GM10248 (cell line): ENCODE measurements at regions not wholly inside any gene's neighbourhood (a gene's known extent, or its start where the extent isn't known, plus 50 kb on each side); places are given as distances from the start of the nearest gene placed in this dataset.
"Not testable (repeated sequence)": the region's sequence is repeated elsewhere in the genome, so short reads cannot be mapped to it uniquely, and the experiment has no call there.

Source experiments
- CTCF ChIA-PET: fragments of 300-600 bp; sonication (Branson Sonifier 250); formaldehyde crosslinking; extraction: SDS; loops from one replicate; lab custom pipeline; 2021; ENCODE audit warnings: antibody characterized with exemption; lab: Yijun Ruan, JAX
- POLR2A ChIA-PET: fragments of 350-650 bp; sonication (Branson Sonifier 250); formaldehyde crosslinking; extraction: SDS; loops from one replicate; lab custom pipeline; 2020; ENCODE audit warnings: antibody characterized with exemption; lab: Yijun Ruan, JAX
- DNase-seq: peaks from one replicate; pipeline ENCODE4 v3.0.0; 2012; ENCODE audit errors: extremely low spot score

GRCh38 chr1:120981489-120982094, 92.0 kb downstream of the PPIAL4A start:
- POLR2A ChIA-PET, CTCF ChIA-PET, DNase-seq: not testable (repeated sequence)

DNA sequence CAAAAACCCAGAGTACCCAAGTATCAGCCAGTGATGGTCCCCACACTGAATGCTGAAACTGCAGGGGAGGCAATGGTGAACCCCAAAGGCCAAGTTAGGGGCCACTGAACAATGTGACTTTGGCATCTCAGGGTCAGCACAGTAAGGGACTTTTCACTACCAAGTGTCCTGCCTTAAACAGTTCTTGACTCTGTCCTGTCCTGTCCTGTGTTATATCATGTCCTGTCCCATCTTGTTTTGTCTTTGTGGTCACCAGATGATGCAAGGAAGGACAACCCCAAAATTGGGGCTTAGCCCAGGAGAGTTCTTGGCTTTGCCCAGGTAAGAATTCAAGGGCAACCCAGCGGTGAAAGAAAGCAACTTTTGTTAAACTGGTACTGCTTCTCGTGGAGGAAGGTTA, 105.0 kb downstream of the PPIAL4A start:
- DNase-seq, CTCF ChIA-PET, POLR2A ChIA-PET: not testable (repeated sequence)

DNA sequence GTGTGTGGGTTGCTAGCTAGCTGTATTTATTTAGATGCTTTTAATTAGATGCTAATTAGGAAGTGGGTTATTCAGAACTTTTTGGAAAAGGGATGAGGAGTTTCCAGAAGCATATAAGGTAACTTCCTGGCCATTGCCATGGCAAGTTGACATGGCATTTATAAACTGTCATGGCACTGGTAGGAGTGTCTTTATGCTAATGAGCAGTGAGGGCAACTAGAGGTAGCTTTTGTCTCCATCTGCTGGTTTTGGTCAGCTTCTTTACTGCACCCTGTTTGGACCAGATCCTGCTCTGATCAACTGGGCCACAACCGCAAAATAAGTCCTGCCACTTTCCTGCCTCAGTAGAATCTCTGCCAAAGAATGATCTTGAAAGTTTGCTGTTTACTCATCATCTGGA, 105.5 kb downstream of the PPIAL4A start:
- POLR2A ChIA-PET, CTCF ChIA-PET, DNase-seq: not testable (repeated sequence)

DNA sequence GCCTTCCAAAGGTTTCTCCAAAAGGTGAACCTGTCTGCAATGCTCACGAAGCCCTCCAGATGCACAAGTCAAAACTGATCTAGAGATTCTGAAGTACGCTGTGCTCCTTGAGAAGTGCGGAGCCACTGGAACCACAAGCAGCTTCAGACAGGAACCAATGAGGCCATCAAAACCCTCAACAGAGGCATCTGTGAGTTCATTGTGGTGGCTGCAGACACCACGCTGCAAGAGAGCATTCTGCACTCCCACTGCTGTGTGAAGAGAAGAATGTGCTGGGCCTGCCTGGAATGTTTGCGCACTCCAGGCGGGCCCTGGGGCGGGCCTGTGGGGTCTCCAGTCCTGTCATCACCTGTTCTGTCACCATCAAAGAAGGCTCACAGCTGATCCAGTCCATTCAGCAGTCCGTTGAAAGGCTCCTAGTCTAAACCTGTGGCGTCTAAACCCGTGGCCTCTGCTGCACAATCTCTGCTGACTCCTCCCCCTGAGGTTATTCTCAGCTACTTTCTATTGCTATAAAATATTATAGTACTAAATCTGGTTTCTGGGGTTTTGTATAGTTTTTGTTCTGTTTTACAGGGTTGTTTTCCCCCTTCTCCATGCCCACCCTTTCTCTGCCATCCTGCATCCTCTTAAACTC, 111.6 kb downstream of the PPIAL4A start:
- DNase-seq, CTCF ChIA-PET, POLR2A ChIA-PET: not testable (repeated sequence)

DNA sequence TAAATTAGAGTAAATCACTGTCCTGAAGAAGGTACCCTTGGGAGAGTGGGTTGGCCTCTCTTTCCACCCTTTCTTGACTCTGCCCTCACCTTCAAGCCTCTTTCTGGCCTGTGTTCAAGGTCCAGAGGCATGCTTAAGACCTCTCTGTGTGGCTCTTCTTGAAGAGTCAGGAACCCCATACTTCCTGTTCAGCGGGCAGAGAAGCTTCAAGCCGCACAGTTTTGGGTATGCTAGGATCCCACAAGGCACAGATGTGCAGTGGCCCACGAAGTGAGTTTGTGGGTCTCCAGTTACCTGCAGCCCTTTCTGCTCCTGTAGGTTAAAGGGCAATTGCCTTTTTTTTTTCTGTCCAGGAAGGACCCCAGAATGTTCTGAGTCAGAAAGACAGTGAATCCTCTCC, 113.7 kb downstream of the PPIAL4A start:
- DNase-seq, POLR2A ChIA-PET, CTCF ChIA-PET: not testable (repeated sequence)

GRCh38 chr1:121006826-121007225, 117.3 kb downstream of the PPIAL4A start:
- POLR2A ChIA-PET, CTCF ChIA-PET, DNase-seq: not testable (repeated sequence)

DNA sequence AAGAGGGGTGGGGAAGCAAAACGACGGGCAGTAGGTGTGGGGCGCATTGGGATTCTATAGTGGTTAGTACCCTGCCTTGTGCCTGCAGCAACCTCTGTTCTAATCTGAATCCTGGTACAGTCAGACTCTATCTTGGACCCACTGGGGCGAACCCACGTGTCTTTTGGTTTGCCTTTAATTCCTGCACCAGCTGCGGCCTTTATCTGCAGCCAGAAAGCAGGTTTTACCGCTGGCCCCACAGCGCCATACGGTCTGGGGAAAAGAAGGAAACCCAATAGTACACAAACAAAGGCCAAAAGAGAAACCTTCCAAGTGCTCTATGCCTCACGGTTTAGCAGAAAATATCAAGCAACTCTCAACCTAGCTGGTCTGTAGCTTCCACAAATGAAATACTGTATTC, 118.2 kb downstream of the PPIAL4A start:
- CTCF ChIA-PET, POLR2A ChIA-PET, DNase-seq: not testable (repeated sequence)

DNA sequence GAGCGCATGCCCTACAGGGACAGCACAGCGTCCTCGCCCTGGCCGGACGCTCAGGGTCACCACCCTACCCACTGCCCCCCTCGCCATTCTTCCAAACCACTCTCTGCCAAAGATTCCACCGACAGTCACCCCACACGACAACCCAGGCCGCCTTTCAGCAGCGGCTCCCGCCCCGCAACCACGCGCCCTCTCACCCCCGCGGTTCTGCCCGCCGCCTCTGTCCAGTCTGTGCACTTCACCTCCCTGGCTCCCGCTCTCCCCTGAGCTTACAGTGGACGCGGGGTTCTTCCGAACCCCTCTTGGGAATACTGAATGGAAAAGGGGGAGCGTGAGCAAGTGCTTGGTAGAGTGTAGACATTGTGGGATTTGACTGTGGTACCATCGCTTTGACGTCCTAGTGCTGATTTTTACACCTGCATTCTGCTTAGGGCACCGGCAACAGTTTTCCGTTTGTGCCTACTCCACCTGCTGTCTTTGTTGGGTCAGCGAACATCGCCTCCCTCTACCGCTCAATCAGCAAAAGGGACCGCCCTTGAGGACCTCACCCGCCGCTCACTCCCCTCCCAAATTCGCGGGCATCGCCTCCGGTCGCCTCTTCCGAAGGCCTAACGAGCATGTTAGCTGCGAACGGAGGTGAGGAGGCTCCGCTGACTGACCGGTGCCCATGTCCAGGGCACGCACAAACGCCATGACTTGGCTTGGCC, 119.1 kb downstream of the PPIAL4A start:
- CTCF ChIA-PET, DNase-seq, POLR2A ChIA-PET: not testable (repeated sequence)

DNA sequence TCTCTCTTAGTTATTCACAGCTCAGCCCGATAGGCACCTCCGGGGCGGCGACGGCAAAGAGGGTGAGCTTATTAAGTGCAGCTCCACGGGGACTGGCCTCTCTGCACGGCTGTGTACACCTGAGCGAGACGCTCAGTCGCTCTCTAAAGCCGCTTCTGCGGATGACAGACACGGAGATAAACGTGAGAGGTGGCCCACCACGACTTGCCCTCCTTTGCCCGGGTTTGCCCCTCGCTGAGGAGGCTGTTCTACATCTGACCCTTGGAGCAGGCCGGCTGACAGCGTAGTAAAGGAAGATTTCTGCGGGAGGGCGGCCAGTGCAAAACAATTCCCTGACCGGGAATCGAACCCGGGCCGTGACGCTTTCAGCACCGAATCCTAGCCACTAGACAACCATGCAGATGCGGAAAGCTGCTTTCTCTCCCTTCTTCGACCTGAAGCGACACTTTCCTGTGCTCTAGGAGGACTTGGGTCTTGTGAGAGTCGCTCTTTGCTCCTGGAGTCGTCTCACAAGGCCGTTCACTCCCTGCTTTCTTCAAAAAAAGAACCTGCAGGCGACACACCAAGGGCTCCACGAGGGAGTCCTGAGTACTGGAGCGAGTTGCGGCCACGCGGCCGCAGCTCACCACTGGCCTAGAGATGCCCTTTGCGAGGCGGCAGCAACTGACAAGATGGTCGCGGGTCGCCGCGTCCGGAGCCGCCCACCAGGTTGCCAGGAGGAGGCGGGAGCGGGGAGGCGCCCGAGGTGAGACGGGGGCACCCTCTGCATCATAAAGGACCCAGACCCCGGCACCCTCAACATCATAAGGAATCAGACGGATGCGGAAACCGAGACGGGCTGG, 119.9 kb downstream of the PPIAL4A start:
- POLR2A ChIA-PET, CTCF ChIA-PET: not testable (repeated sequence)
- peak; percentile 8 for DNase-seq

DNA sequence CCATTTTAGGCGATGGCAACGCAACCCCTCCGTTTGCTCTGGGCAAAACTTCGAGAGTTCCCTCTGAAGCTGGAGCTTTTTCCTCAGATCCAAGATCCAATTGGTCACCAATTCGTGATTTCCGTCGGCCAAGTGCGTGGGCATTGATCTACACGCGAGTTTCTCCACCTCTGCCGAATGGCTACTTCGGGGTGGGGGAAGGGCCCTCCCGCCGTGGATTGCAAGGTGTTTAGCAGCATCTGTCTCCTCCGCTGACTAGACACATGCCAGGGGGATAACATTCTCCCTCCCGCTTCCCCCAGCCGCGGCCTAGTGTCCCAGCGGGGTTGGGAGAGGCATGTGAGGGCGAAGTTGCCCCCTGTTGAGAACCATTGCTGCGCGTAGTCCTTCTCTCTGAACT, 120.6 kb downstream of the PPIAL4A start:
- POLR2A ChIA-PET, DNase-seq, CTCF ChIA-PET: not testable (repeated sequence)

GRCh38 chr1:121013181-121013580, 123.6 kb downstream of the PPIAL4A start:
- CTCF ChIA-PET, POLR2A ChIA-PET, DNase-seq: not testable (repeated sequence)

- DNase-seq, CTCF ChIA-PET, POLR2A ChIA-PET: not testable (repeated sequence)
Measured at GRCh38 chr1:121016182-121017028, 126.8 kb downstream of the PPIAL4A start.

DNA sequence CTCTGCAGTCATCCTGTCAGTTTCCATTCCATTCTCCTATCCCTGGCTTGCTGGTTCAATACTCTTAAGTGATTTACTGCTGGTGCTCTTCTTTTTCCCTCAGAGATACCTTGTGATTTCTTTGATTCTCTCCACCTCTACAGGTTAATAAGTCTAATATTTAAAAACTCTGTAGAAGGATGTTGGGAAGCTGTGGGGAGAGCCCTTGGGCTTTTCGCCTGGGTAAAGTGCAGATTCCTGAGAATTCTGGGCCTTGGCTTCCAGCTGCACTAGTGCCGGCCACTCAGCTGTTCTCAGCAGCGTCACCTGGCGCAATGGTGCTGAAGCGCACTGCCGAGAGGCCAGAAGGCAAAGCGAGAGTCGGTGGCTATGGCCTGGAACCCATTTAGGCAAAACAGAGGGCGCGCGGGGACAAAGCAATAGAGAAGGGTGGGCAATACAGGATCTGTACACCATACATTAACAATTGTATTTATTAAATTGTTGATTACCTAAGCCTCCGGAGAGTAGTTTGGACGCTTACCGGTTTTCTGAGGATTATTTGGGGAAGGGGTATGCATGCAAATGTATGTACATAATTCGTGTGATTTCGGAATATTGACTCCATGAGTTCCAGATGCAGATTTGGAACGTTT, 130.3 kb downstream of the PPIAL4A start:
- POLR2A ChIA-PET, DNase-seq, CTCF ChIA-PET: not testable (repeated sequence)

GRCh38 chr1:121020350-121021236, 131.0 kb downstream of the PPIAL4A start:
- CTCF ChIA-PET, POLR2A ChIA-PET, DNase-seq: not testable (repeated sequence)

GRCh38 chr1:121021716-121022115, 132.1 kb downstream of the PPIAL4A start:
- CTCF ChIA-PET, POLR2A ChIA-PET, DNase-seq: not testable (repeated sequence)

GRCh38 chr1:121032878-121033494, 143.4 kb downstream of the PPIAL4A start:
- POLR2A ChIA-PET, DNase-seq, CTCF ChIA-PET: not testable (repeated sequence)
